HEK293 (cell line): ENCODE measurements at regions not wholly inside any gene's neighbourhood (a gene's known extent, or its start where the extent isn't known, plus 50 kb on each side); places are given as distances from the start of the nearest gene placed in this dataset.
A peak's percentile ranks its signal among the peaks of the same experiment; 100 is the strongest.

Source experiments
- CTCF ChIP-seq: fragments of 450-650 bp; formaldehyde crosslinking; IDR thresholded peaks from 2 replicates; pipeline ENCODE4 v1.5.1; 2016; ENCODE audit warnings: missing biosample characterization, missing genetic modification characterization
- KLF10 ChIP-seq: fragments of 450-650 bp; IDR thresholded peaks from 2 replicates; pipeline ENCODE4 v1.5.1; 2018; ENCODE audit warnings: missing biosample characterization, mild to moderate bottlenecking, missing genetic modification characterization
- TSHZ1 ChIP-seq: fragments of 450-650 bp; formaldehyde crosslinking; IDR thresholded peaks from 2 replicates; pipeline ENCODE4 v1.5.1; 2016; ENCODE audit warnings: missing biosample characterization, missing genetic modification characterization, borderline replicate concordance
- ZNF184 ChIP-seq: fragments of 450-650 bp; IDR thresholded peaks from 2 replicates; pipeline ENCODE4 v1.5.1; 2018; ENCODE audit warnings: missing biosample characterization, mild to moderate bottlenecking, missing genetic modification characterization
- ZNF223 ChIP-seq: fragments of 450-650 bp; formaldehyde crosslinking; IDR thresholded peaks from 2 replicates; pipeline ENCODE4 v1.5.1; 2016; ENCODE audit warnings: missing biosample characterization, missing genetic modification characterization
- ZNF596 ChIP-seq: fragments of 450-650 bp; IDR thresholded peaks from 2 replicates; pipeline ENCODE4 v1.5.0; 2018; ENCODE audit warnings: missing biosample characterization, mild to moderate bottlenecking, missing genetic modification characterization, moderate library complexity

- TF ChIP-seq TSHZ1 (tag by site-specific recombination) (no peak), CTCF (tag by site-specific recombination) (peak; percentile 8; the same call in 1 of the 2 replicates), ZNF184 (tag by site-specific recombination) (no peak), KLF10 (tag by site-specific recombination) (no peak), ZNF223 (no peak), ZNF596 (no peak)
These were observed 298.4 kb upstream of the PRDM9 start for GRCh38 chr5:23208959-23209431.
